Fibroblast of pulmonary artery (primary cell): ENCODE measurements at regions not wholly inside any gene's neighbourhood (a gene's known extent, or its start where the extent isn't known, plus 50 kb on each side); places are given as distances from the start of the nearest gene placed in this dataset.

Experiments
- DNase-seq: peaks from one replicate; pipeline ENCODE4 v3.0.0-alpha.2; 2010; ENCODE audit warnings: low read depth
- H3K4me3 ChIP-seq: replicated peaks from 2 replicates; pipeline ENCODE4 v1.5.1; 2011; ENCODE audit warnings: low read depth, mild to moderate bottlenecking, control low read depth, low read length, moderate library complexity
- TF ChIP-seq, protein P1 (sequence below): IDR thresholded peaks from 2 replicates; pipeline ENCODE4 v1.5.1; 2011; ENCODE audit warnings: mild to moderate bottlenecking, control low read depth, low read length, inconsistent platforms; ENCODE audit errors: missing control alignments

DNA sequence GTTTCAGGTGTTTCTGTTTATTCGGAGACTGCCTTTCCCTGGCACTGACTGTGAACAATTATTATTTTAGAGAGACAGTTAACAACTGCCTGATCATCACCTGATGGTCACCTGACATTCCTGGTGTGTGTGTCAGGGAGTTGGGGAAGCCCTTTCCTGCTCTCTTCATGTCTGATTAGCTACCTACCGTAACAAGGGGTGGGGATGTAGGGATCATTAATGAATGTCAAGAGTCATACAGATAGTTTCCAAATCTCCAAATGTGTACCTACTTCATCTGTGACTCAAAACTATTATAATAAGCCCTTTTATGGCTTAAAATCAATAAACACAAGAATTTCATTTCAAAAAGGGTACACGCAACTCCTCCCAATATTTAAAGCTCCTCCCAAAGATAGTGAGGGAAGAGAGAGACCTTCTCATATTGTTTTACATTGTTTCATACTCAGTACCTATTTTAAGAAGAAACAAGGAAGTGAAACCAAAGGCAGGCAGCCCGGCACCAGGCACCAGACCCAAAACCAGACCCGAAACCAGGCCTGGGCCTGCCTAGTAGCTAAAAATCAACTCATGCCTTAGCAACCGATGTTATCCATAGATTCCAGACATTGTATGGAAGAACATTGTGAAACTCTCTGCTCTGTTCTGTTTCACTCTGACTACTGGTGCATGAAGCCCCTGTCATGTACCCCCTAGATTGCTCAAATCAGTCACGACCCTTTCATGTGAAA is 844.9 kb upstream of the ALCAM start:
- no peak overlapping the region for H3K4me3 ChIP-seq
- TF ChIP-seq, protein P1, sequence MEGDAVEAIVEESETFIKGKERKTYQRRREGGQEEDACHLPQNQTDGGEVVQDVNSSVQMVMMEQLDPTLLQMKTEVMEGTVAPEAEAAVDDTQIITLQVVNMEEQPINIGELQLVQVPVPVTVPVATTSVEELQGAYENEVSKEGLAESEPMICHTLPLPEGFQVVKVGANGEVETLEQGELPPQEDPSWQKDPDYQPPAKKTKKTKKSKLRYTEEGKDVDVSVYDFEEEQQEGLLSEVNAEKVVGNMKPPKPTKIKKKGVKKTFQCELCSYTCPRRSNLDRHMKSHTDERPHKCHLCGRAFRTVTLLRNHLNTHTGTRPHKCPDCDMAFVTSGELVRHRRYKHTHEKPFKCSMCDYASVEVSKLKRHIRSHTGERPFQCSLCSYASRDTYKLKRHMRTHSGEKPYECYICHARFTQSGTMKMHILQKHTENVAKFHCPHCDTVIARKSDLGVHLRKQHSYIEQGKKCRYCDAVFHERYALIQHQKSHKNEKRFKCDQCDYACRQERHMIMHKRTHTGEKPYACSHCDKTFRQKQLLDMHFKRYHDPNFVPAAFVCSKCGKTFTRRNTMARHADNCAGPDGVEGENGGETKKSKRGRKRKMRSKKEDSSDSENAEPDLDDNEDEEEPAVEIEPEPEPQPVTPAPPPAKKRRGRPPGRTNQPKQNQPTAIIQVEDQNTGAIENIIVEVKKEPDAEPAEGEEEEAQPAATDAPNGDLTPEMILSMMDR = no peak
- DNase-seq = no peak

DNA sequence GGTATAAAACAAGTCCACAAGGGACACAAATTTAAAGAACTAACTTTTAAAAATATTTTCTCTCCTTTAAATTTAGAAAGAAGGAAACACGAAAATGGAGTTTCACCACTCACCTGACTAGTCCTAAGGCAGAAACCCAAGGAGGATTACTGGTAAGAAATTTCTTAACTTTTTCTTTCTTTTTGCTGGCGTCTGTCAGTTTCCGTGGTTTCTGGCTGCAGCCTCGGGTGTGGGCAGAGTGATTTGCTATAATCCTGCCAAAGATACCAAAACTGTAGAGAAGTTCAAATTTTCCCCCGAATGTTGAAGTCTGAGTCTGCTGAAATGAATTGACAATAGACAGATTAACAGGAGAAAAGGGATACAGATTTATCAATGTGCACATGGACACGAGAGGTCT is 843.6 kb upstream of the ALCAM start:
- no peak for DNase-seq
- H3K4me3 ChIP-seq = no peak overlapping the region
- TF ChIP-seq, protein P1 = no peak

DNA sequence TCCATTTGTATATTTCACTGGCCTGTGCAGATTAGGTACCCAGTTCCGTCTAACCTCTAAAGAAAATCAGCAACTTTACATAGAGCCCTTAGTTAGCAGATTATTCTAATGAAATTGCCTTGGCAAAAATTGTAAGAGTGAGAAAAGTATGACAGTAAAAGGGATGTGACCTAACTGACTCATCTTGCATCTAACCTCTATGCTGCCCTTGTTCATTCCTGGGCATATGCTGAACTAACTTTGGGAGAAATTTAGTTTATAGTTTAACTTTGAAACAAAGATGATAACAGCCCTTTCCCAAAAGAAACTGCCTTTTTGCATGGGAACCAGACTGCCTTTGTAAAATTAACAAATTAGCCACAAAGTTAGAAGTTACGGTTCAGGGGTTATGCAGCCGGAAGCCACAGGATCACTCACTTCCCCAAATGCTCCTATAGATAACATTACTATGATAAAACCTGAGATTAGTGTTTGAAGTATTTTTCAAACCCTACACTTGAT is 839.8 kb upstream of the ALCAM start:
- TF ChIP-seq, protein P1 = no peak
- no peak overlapping the region for H3K4me3 ChIP-seq
- no peak for DNase-seq

DNA sequence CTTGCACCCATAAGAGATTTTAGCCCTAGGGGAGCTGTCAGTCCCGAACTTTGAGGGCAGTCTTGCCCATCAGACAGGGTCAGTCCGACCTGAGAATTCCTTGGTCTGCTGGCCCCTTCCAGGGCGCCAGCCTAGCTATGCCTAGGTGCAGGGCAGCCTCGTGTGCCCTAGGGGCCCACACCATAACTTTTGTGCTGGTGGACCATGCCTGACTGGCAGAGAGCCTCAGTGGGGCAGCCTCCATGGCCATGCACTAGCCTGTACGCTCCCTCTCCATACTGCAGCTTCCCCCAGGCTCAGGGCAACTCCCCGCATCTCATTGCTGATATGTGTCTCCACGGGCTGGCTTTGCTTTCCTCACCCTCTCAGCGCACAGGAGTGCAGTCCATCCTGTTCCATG is 835.8 kb upstream of the ALCAM start:
- no peak overlapping the region for H3K4me3 ChIP-seq
- no peak for DNase-seq
- TF ChIP-seq, protein P1 = no peak

DNA sequence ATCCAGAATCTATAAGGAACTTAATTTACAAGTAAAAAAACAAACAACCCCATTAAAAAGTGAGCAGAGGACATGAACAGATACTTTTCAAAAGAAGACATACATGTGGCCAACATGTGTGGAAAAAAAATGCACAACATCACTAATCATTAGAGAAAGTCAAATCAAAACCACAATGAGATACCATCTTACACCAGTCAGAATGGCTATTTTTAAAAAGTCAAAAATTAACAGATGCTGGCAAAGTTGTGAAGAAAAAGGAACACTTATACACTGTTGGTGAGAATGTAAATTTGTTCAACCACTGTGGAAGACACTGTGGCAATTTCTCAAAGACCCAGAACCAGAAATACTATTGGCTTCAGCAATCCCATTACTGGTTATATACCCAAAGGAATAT is 830.0 kb upstream of the ALCAM start:
- DNase-seq = no peak
- H3K4me3 ChIP-seq = no peak overlapping the region
- TF ChIP-seq, protein P1 = no peak

DNA sequence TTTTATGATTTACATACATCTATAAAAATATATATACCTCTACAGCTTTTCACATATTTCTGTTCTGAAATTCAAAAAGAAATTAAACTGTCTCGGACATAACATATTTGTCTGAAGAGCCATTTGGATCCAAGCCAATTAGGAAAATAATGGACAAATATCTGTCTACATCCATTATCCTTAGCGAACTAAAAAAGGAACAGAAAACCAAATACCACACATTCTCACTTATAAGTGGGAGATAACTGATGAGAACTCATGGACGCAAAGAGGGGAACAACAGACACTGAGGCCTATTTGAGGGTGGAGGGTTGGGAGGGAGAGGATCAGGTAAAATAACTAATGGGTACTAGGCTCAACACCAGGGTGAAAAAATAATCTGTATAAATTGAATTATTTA is 829.4 kb upstream of the ALCAM start:
- H3K4me3 ChIP-seq = no peak overlapping the region
- DNase-seq = no peak
- TF ChIP-seq, protein P1 = no peak

DNA sequence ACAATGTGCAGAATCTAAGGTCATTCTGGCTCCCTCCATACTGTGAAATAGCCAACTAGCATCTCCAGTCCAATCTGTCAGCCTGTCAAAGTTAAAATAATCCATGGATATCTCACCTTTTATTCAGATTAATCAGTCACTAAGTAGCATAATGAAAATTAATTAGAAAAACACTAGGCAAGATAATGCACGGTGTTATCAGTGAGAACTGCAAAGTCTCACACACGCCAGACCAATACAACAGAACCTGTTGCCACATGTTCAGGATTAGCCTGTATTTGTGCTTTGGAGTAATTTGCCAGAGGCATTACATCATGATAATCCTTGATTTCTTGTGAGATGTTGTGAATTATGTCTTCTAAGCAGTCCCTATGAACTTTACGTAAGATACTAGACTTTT is 820.4 kb upstream of the ALCAM start:
- TF ChIP-seq, protein P1 = no peak
- H3K4me3 ChIP-seq = no peak overlapping the region
- DNase-seq = no peak
